ELF-1 (cell line): ENCODE measurements at regions not wholly inside any gene's neighbourhood (a gene's known extent, or its start where the extent isn't known, plus 50 kb on each side); places are given as distances from the start of the nearest gene placed in this dataset.
"Not testable (repeated sequence)": the region's sequence is repeated elsewhere in the genome, so short reads cannot be mapped to it uniquely, and the experiment has no call there.

Experiments used
- DNase-seq: peaks from one replicate; pipeline ENCODE4 v3.0.0-alpha.2; 2016; ENCODE audit warnings: low read depth, low spot score

DNA sequence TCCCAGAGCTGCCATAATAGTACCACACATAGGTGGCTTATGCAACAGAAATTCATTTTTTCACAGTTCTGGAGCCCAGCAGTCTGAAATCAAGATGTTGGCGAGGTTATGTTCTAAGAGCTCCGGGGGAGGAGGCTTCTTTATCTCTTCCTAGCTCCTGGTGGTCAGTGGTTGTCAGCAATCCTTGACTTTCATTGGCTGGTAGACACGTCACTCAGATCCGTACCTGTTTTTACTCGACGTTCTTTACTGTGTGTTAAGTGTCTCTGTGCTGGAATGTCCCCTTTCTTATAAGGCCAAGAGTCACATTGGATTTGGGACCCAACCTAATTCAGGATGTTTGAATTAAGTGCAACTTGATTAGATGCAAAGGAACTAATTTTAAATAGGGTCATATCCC, 218.5 kb upstream of the CNTN3 start:
- DNase-seq = no peak

DNA sequence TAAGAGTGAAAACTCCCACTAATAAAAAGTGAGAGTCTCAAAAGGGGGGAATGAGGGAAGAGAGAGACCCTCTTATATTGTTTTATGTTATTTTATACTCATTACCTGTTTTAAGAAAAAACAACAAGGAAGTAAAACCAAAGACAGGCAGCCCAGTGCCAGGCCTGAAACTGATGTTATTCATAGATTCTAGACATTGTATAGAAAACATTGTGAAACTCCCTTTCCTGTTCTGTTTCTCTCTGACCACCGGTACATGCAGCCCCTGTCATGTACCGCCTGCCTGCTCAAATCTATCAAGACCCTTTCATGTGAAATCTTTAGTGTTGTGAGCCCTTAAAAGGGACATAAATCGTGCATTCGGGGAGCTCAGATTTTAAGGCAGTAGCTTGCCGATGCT, 216.4 kb upstream of the CNTN3 start:
- DNase-seq = not testable (repeated sequence)

DNA sequence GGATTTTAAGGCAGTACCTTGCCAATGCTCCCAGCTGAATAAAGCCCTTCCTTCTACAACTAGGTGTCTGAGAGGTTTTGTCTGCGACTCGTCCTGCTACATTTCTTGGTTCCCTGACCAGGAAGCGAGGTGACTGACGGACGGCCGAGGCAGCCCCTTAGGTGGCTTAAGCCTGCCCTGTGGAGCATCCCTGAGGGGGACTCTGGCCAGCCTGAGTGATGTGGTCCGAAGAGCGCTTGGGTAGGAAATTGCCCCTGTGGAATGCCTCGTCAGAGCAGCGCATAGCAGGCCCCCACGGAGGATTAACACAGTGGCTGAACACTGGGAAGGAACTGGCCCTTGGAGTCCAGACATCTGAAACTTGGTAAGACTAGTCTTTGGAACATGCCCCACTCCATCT, 210.9 kb upstream of the CNTN3 start:
- not testable (repeated sequence) for DNase-seq

DNA sequence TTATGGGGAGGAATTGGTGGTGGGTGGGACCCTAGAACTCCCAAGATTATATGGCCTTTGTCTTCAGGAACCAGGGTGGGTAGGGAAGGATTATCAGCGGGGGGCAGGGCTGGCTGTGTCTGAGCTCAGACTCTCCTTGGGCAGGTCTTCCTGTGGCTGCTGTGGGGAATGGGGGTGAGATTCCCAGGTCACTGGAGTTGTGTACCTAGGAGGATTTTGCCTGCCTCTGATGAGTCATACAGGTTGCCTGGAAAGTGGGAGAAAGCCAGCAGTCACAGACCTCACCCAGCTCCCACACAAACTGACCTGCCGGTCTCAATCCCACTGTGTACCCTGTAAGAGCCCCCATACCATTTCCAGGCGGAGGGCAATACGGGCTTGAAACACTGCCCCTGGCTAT, 209.9 kb upstream of the CNTN3 start:
- DNase-seq = no peak

DNA sequence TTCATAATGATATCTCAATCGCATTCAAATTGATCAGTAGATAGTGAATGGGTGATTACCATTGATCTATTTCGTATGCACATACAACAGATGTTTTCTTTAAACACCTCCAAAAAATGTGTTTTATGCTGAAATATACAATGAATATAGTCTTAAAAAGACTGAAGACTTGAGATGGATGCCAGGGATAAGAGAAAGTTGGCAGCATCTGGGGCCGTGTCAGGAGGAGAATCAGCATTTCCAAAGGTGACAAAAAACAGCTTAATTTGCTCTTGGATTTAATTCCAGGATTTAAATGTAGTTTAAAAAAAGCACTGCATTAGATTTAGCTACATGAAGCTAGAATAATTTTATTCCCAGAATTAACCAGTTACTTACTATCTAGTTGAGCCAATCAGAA, 199.7 kb upstream of the CNTN3 start:
- DNase-seq = no peak

DNA sequence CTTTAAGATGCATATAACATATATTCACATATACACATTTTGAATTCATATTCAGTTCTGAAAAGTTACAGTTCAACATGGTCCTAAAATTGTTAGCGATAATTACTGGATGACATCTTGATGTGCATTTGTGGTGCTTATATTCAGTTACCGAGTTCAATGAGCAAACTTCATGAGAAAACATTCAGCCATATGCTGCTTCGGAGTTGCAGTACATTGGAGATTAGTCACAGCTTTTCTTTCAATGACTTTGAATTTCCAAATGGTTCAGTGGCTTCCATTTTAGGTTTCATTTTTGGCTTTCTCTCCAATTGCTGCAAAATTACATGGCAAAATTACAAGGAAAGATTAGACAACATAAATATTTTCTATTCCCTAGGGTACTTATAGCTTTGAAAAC, 198.3 kb upstream of the CNTN3 start:
- DNase-seq = no peak

DNA sequence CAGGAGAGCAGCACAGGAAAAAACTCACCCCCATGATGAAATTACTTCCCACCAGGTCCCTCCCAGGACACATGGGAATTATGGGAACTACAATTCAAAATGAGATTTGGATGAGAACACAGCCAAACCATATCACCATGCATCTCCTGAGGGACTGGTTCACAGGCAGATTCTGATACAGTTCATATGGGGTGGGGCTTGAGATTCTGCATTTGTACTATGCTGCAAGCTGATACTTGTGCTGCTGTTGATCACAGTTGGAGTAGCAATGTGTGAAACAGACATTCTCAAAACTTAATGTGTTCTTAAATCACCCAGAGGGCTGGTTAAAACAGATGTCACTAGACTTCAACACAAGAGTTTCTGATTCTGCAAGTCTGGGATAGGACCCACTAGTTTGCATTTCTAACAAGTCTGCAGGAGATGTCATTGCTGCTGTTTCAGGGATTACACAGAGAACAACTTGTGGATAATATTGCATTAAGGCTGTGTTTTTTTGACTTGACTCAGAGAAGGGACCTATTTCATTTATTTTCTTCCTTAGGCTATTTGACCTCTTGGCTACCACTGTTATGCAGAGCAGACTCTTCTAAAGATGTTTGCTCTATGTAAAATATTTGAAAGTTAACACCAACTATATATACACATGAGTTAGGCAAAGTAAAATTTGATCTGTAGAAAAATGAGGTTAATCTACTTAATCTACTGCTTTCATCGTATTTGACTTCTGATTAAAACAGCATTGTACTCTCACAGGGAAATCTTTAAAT, 194.2 kb upstream of the CNTN3 start:
- DNase-seq = no peak

DNA sequence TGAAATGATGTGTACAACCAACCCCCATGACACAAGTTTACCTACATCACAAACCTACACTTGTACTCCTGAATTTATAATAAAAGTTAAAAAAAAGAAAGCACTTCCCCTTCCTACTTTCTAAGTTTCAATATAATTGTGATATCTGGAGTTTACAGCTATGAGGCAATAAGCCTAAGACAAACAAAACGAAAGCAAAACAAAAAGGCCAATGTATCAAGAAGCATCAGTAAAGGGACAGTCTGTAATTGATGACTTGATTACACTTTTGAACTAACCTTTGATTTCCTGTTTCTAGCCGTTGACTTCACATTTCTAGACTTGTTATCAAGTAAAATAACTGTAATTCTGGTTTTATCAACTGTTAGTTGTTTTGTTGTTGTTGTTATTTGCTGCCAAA, 187.5 kb upstream of the CNTN3 start:
- DNase-seq = no peak

DNA sequence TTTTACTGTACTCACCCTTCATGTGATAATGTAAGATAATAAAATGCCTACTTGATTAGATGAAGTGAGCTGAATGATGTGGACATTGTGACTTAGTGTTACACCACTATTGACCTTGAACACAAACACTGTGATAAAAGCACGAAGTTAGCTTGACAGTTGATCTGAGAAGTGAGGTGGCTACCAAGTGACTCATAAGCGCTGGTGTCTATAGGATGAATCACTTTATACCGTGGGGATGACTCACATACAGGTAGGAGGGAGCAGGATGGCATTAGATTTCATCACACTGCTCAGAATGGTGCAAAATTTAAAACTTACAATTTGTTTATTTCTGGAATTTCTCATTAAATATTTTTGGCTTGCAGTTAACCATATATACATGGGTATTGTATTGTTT, 174.7 kb upstream of the CNTN3 start:
- no peak for DNase-seq

DNA sequence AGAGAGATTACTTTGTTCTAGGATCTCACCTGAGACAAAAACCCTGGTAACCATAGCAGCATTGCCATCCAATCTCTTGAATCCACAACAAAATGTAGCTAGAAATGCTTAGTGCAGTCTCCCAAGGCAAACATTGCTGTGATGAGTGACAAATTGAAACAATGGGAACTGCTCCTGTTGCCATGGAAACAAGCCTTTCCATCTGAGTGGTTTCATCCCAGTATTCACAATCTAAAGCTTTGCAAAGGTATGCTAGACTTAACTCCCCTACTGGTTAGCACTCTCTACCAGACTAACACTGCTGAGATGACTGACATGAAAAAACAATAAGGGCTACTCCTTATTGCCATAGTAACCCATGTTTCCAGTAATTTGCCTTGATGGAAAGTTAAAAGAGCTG, 172.6 kb upstream of the CNTN3 start:
- no peak for DNase-seq

DNA sequence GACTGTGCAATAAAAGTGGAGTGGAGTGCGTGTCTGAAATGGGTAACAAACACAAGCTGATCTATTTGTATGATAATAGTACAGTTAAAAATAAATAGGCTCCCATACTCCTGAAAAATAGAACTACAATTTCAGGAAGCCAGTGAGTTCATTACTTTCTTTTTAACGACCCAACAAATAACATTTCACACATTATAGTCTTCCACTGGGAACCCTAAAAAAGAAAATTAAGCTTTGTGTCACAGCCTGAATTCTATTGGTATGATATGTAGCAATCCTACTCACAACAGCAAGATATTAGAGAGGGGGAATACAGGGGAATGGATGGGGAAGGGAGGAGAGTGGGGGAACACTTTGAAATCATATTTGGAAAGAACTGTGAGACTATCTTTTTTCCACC, 156.9 kb upstream of the CNTN3 start:
- no peak for DNase-seq

DNA sequence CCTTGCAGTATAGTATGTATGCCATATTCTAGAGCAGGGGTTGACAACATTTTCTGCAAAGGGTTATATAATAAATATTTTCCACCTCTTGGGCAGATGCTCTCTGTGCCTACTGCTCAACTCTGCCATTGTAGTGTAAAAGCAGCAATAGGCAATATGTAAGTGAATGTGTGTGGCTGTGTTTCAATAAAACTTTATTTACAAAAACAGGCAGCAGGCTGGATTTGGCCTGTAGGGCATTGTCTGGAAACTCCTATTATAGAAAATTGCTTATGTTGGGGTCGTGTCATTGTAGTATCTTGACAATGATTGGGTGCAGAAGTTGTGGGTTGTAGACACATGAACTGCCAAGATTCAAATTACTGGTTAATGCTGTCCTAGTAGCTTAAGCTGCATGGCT, 153.6 kb upstream of the CNTN3 start:
- no peak for DNase-seq

DNA sequence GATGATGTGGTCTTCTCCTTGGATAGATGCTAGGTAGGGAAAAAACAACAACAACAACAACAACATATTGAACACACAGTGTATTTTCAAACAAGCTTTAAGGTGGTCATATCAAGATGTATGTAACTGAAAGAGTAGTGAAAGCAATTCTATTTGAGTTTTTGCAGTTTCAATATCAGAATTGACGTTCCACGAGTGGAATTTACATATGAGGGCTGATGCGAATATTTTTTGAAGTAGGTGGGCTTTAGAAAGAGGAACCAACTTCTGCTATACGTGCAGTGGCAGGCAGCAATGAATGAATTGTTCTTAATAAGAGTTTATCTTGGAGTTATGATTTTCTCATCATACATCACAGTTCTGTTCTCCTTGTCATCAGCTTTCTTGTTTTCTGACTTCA, 151.9 kb upstream of the CNTN3 start:
- DNase-seq = no peak

DNA sequence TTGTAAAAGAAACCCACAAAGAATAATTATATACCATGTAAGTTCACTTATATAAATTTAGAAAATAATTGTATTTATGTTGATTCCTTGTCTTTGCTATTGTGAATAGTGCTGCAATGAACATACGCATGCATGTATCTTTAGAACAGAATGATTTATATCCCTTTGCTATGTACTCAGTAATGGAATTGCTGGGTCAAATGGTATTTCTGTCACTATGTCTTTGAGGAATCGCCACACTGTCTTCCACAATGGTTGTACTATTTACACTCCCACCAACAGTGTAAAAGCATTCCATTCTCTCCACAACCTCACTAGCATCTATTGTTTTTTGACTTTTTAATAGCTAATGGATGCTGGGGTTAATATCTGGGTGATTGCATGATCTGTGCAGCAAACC, 149.4 kb upstream of the CNTN3 start:
- no peak for DNase-seq

DNA sequence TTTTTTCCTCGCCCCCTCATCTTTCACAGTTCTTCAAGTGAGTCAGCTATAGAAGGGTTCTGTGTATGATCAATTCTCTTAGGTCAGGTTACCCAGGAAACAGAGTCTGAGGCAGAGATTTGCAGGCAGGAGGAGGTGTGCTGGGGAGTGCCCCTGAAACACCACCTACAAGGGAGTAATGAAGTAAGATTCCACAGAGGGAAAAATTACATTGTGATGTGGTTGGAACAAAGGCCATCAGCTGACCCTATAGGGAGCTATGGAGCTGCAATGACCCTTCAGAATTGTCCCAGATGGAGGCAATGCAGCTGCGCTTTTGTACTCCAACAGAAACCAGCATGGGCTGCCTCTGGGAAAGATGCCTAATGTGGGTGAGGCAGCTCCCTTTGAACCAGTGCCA, 142.2 kb upstream of the CNTN3 start:
- no peak for DNase-seq

DNA sequence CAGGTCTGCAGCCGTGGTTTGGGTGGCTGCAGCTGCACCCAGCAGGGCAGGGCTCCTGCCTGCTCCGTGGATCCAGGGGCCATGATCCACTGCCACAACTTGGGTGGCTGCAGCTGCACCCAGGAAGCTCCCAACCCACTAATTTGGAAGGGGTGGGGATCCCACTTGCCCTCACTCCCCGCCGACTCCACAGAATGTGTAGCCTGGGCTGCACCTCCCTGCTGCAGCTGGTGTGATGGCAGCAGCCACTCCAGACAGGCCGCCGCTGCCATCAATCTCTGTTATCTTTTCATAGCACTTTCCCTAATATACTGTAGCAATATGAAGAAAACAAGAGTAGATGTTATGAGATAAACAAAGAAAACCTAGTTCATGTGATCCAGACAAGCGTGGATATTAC, 137.8 kb upstream of the CNTN3 start:
- no peak for DNase-seq

DNA sequence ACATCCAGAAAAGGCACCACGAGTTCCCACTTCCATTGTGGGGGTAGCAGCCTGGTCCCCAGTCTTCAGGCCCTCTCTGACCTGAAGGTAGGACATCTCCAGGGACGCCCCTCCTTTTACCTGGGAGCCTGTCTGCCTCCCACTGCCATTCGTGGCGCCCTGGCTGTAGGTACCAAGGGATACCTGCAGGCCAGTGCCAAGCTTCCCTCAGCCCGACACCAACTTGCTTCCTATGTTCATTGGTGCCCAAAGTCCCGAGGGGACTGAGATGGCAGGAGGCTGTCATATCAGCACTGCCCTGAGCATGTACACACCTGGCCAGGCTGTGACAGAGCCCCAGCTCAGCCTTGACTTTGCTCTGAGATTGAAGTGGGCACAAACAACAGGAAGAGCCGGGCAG, 137.3 kb upstream of the CNTN3 start:
- DNase-seq = no peak

DNA sequence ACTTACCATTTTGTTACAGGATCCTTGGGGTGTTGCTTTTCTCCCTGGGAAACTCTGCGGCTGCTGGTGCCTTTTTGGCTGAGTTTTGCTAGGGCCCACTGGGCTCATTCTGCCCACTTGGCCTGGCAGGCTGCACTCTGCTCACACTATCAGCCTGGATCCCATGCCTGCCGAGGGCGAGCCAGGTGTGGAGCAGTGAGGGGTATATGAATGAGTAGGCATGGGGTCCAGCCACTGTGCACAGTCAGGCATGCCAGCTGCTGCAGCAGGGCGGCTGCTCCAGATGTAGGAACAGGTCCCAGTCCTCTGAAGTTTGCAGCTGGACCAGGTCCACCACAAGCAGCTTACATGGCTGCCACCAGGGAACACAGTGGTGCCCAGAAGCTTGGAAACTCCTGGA, 136.4 kb upstream of the CNTN3 start:
- DNase-seq = no peak

DNA sequence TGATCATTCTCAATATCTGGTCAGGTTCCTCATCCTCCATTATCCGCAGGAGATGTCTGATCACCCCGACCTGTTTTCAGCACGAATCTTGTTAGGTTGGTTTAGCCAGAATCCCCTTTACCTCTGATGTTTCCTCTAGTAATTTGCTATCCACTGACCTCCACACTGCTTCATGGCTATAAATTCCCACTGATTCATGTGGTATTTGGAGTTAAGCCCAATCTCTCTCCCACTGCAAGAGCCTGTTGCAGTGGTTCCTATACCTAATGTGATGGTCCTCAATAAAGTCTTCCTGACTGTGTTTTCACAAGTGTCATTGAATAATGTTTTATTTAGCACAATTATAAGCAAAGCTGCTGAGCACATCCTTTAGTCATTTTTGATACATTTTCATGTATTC, 124.8 kb upstream of the CNTN3 start:
- DNase-seq = no peak

DNA sequence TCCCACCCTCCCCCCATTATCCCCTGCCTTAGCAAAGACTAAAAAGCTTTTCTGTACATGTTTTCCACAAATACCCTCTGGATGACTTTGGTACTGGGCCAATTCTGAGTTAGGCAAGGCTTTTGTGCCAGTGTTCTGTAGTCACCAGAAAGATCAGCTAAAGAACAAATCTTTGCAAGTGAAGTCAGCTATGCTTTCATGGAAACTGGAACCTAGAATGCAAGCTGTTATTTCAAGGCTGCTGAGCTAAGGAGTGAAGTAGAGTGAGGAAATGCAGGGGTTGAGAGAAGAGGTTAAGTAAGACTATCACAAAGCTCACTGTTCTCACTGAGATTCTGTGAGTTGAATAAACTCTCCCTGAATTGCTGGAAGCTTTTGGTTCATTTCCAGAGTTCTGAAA, 107.8 kb upstream of the CNTN3 start:
- no peak for DNase-seq

DNA sequence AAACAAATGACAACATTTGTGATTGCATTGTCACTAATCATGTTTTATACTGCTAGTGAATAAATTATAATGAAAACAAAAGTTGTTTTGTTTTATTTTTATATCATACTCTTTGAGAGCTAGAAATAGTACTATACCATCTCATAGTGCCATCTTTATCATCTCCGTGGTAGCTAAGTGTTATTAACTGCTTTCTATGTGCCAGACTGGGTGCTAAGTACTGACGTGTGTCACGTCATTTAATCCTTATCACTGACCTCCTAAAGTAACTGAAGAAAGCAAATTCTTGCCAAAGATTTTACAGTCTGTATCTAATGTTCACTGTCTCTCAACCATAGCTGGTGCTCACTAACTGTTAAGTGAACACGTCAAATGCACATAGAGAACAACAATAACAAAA, 99.5 kb upstream of the CNTN3 start:
- no peak for DNase-seq

DNA sequence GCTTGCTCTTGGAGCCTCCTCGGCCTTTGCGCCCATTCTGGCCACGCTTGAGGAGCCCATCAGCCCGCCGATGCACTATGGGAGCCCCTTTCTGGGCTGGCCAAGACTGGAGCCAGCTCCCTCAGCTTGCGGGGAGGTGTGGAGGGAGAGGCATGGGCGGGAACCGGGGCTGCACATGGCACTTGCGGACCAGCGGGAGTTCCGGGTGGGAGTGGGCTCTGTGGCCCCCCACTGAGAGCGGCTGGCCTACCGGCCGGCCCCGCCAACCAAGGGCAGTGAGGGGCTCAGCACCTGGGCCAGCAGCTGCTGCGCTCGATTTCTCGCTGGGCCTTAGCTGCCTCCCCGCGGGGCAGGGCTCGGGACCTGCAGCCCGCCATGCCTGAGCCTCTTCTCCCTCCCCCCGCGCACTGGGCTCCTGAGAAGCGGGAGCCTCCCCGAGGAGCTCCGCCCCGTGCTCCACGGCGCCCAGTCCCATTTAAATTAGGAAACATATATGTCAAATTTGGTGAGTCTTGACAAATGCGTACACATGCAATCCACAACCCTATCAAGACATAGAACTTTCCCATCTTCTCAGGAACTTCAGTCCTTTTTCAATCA, 97.6 kb upstream of the CNTN3 start:
- DNase-seq = no peak

DNA sequence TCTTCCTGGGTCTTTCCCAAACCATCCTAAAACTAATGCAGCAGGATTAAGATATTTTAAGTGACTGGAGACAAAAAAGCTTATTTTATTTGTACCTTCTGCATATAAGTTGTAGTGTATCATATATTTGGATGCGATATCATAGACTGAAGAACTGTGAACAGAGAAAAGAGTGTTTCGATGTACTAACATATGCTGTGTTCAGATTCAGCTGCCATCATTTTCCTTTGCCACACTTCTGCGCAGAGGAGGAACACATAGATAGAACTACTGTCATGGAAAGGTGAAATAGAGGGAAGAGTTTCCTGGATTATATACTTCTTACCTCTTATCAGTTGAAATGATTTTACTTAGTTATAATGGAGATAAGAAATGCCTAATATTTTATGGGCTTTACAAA, 95.5 kb upstream of the CNTN3 start:
- DNase-seq = no peak
